Ecto neural progenitor cell (in vitro differentiated cells): ENCODE measurements at regions not wholly inside any gene's neighbourhood (a gene's known extent, or its start where the extent isn't known, plus 50 kb on each side); places are given as distances from the start of the nearest gene placed in this dataset.

Source experiments
- DNase-seq: peaks from one replicate; pipeline ENCODE4 v3.0.0-alpha.2; 2018; ENCODE audit warnings: low spot score

GRCh38 chr5:147963948-147964693 is 57.8 kb upstream of the C5orf46 start:
- no peak for DNase-seq

GRCh38 chr5:147963436-147963835 is 57.1 kb upstream of the C5orf46 start:
- DNase-seq = no peak

GRCh38 chr5:147961208-147961749 is 54.9 kb upstream of the C5orf46 start:
- DNase-seq = no peak

- no peak for DNase-seq
These were observed 51.6 kb upstream of the C5orf46 start for GRCh38 chr5:147957901-147958300.

GRCh38 chr5:147956842-147957223 is 50.5 kb upstream of the C5orf46 start:
- DNase-seq = no peak

- DNase-seq = no peak
These were observed 49.9 kb upstream of the C5orf46 start for GRCh38 chr5:147956064-147956841.
